Renal pelvis (tissue), 1 donor: ENCODE measurements at regions not wholly inside any gene's neighbourhood (a gene's known extent, or its start where the extent isn't known, plus 50 kb on each side); places are given as distances from the start of the nearest gene placed in this dataset.
A peak's percentile ranks its signal among the peaks of the same experiment; 100 is the strongest.

Experiments used
- DNase-seq: peaks from one replicate; pipeline ENCODE4 v3.0.0-alpha.2; 2013

DNA sequence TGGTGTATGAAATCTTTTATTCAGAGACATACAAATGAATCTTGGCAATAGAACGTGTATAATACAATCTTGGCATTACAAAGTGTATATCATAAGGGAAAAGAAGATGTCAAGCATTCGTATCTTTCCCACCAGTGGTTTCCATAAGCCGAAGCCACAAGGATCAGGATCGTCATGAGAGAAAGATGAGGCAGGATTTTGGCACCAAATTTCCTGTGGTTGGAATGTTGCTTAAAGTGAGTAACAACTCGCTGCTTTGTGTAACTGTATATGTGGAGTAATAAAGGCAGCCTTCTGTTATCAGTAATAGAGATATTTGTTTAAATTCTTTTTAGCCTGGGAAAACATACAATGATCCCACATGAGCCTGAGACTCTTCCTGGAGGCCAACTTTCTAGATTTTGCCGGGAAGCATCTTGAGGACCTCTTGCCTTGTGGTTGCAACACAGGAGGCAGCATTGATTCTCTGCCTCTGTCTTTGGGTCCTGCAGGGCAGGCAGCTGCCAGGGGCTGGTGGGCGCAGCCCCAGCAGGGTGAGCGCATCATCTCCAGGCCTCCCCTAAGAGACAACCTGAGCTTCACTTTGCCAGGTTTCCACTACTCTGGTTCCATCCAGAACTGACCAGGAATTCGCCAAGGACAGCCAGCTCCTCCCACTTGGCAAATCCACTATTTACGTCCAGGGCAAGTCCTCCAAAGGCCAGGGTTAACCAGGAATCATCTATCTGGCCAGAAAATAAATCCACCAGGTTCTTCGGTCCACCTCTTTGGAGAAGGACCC, 230.9 kb upstream of the SULF2 start:
- no peak for DNase-seq

DNA sequence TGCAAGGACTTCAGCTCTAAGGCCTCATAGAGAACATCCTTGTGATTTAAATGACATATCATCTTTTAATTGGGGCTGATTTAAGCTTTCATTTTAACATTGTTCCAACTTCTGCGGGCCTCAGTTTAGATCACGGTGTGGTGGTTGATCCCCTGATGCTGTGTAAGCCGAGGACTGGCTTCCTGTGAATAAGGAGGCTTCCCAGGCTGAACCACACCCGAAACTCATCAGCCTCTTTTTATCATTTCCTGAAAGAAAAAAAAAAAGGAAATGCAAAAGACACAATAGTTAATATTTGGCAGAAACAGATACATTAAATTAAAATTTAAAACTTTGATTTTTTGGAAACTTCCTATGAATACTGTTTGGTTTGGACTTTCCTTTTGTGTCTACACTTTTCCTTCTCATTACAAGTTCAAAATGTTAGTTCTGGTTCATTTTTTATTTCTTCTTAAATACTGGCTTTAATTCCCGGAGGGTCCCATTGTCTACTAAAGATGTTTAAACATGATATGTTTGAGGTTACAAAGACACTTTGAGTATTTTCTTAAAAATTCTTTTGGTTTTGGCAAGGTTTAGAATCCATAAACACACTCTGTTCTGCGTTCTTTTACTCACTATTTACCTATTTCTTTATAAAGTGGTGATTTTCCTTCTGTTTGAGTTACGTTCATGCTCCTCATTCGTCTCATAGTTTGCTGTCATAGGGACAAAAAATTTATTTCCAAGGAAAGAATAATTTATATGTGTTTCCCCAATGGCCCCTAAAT, 230.0 kb upstream of the SULF2 start:
- DNase-seq, result no peak

DNA sequence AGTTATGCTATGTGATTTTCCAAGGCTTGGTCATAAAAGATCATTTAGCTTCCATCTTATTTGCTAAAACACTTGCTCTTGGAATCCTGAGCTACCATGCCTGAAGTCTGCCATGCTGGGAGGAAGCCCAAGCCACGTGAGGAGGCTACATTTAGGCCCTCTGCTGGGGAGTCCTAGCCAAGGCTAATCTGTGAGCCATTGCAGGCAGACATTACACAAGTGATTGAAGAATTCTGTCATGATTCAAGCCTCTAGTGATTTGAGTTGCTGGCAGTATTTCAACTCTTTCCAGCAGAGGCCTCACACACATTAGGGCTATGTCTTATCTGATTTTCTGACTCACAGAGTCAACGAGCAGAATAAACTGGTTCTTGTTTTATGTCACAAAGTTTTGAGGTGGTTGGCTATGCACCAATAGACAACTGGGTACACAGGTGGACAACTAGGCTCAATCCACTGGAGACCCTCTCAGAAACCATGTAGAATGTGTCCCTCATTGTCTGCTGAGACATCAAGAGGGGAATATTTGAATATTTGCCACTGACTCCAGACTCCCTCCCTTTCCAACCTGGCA, 227.2 kb upstream of the SULF2 start:
- DNase-seq, result no peak

DNA sequence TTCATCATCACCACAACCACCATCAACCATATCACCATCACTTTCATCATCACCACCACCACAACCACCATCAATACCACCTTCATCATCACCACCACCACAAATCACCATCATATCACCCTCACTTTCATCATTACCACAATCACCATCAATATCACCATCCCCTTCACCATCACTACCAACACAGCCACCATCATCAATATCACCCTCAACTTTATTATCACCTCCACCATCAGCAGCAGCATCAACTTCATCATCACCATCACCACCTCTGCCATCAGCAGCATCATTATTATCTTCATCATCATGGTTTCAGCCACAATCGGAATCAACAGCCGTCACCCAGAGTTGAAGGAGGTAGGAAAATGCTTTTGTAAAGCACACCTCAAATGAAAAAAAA, 225.7 kb upstream of the SULF2 start:
- DNase-seq, result no peak

DNA sequence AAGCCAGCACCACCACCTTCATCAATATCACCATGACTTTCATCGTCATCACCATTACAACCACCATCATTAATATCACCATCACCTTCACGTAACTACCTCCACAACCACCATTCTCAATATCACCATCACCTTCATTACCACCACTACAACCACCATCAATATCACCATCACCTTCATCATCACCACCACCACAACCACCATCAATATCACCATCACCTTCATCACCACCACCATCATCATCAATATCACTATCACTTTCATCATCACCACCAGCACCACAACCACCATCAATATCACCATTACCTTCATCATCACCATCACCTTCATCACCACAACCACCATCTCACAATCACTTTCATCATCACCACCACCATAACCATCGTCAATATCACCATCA, 225.3 kb upstream of the SULF2 start:
- no peak for DNase-seq

DNA sequence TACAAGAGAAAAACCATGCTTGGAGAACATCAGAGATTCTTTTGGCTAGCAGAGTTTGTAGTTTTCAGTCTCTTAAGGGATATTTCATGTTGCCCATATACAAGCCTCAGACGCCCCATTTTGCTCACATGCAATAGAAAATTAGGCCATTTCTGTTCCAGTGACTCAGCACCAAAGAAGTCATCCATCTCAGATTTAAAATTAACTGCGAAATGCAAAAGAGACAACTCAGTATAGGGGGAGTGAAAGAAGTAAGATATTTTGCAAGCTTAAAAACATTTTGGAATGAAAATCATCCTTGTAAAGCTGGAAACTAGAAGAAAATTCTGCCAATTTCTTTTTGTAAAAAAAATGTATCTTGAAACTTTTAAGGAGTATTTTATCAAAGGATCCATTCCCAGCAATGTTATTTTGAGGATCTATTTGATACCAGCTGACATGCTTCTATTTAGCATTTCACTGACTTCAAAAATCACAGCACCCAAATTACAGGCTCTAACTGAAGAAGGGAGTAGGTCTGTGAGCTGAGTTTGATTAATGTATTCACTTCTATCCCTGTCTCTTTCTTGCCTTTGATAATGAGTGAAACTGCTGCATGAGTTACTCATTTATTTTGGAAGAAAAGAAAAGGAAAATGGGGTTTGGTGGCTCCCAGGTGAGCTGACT, 223.7 kb upstream of the SULF2 start:
- DNase-seq, result no peak

DNA sequence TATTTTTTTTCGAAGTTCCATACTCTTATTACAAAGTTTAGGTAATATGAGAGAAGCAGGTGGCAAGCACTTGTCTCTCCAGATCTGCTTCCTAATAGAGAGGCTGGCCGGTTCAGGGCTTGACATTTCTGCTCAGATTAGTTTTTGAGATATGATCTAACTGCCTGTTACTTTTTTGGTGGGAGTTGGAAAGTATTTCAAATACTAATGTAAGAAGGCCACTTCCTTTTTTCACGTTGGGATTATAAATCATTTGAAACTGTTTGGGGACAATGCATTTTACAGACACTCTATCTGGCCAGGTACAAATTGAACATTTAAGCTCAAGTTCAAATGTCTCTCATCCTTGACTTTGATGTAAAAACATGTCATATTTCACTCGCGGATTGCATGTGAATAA, 222.1 kb upstream of the SULF2 start:
- no peak for DNase-seq

DNA sequence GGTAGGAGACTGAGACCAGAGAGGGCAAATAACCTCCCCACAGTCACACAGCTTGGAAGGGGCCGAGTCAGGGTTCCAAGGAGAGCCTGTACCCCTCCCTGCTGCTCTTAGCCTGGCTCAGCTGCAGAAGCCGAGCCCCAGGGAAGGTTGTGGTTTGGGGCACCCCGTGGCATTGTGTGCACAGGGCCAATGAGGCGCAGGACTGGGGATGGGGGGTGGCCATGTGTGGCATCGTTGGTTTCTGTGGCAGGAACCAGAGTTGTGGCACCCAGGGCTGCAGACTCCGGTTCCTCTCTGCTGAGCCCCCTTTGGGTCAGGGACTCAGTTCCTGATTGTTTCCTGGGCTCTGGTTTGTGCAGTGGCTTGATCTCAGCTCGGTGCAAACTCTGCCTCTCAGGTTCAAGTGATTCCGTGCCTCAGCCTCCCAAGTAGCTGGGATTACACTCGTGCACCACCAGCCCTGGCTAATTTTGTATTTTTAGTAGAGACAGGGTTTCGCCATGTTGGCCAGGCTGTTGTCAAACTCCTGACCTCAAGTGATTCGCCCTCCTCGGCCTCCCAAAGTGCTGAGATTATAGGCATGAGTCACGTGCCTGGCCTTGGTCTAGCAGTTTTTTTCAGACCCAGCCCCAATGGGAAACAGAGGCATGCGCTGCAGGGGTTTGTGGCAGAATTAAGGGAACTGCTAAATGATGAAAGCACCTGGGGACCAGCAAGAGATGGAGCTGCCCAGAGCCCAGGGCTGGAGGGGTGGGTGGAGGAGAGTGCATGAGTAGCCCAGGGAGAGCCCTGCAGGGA, 221.0 kb upstream of the SULF2 start:
- no peak for DNase-seq

DNA sequence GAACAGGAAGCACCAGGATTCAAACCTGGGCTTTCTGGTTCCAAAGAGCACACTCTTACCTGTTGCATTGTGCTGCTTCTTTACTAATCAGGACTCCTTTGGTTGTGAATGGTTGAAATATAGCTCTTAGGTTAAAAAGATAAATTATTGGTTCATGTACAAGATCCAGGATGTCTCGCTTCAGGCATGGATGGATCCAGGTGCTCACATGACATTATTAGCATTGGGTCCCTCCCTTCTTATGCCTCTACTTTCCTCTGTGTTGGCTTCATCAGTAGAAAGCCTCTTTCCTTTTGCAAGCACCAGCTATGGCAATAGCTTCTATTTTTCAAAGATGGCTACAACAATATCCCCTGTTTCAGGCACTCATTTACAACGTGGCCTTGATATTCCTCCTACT, 217.7 kb upstream of the SULF2 start:
- DNase-seq, result no peak

DNA sequence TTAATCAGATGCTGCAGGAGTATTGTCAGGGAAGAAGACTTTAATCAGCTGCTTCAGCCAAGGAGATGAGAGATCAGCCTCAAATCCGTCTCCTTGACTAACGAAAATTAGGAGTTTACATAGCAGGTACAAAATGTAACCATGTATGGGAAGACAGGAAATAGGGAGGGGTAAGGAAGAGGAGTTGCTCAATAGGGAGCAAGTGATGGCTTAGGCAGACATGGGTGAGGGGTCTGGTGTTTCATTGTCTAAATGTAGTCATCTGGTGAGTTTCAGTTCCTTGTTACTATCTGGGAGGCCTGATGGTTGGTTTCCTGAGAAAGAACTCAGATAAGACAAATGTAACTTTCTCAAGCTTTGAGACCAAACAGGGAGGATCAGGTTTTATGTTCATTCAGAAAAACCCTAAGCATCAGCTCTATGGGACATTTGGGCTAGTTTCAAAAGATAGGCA, 217.3 kb upstream of the SULF2 start:
- no peak for DNase-seq

DNA sequence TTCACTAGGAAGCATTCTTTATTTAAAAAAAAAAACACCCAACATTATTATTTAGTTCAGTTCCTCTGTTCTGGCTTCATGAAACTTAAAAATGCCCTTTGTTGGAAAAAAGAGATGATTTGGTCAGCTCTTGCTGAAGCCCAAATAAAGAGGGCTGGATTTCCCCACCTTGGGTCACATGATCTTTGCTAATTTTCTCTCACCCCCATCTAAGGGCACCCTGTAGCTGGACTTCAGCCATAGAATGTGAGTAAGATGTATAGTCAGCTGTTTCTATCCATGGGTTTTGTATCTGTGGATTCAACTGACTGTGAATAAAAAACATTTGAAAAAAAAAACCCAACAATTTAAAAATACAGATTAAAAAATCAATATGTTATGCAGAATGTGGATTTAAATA, 213.9 kb upstream of the SULF2 start:
- no peak for DNase-seq

DNA sequence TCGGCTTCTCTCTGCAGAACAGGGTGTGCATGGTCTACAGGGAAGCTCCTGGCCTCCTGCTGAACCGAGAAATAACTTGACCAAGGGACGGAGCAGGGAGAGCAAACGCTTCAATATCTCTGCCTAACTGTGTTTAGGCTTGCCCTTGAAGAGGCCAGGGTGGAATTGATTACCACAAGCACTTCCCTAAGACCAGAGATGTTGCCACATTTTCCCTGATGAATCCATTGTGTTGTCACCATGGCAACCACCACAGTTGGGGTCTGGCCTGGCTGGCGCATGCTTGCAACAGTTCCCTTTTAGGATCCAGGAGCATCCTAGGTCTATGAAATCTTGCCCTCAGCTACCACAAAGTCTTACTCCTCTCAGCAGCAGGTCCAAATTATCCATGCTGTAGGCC, 213.5 kb upstream of the SULF2 start:
- DNase-seq, result no peak

DNA sequence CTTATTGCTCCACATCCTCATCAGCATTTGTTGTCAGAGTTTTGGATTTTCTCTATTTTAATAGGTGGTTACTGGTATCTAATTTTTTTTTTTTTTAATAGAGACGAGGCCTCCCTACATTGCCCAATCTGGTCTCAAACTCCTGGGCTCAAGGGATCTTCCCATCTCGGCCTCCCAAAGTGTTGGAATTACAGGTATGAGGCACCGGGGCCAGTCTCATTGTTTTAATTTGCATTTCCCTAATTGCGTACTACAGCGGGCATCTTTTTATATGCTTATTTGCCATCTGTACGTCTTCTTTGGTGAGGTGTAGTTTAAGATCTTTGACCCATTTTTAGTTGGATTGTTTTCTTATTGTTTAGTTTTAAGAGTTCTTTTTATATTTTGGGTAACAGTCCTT, 210.4 kb upstream of the SULF2 start:
- DNase-seq, result no peak

DNA sequence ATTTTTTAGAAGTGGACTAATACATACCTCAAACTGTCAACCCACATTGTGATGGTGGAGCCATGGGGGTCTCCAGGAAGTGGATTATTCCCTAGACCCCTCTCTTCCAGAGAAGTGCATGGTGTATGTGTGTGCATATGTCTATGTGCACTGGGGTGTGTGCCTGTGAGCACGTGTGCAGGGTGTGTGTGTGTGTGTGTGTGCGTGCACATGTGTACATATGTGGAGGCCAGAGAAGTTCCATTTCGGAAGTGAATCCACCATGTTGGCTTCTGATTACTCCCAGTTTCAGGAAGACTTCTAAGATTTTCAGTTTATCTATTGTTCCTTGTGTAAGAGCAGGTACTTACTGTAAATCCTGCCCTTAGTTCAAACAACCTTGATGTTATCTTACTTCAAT, 208.5 kb upstream of the SULF2 start:
- no peak for DNase-seq

DNA sequence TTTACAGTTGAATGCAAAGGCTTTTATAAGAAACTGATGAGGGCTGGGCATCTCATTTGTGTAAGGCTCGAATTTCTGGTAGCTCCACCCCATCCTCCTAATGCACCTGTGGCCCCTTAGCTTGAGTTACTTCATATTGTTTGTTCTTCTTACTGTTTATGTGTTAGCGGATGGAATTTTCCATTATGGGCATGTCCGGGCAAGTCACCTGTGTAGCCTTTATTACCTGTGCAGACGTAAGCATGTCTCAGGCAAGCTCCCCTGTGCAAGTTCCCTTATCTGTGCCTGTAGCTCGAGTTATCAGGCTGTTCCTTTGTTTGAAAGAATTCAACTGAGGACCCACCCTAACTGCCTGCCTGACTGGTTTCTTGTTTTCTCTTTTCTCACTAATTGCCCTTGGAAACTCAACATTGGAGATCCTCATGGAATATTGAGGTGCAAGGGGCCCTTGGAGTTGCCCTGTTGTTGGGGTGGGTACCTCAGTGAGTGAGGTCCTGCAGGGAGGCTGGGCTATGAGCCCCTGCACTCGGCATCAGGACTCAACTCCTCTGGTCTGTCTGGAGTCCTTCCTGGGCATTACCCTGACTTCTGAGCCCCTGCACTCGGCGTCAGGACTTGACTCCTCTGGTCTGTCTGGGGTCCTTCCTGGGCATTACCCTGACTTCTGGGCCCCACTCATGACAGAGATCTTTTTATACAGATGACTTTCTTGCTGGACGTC, 207.9 kb upstream of the SULF2 start:
- DNase-seq, result no peak

DNA sequence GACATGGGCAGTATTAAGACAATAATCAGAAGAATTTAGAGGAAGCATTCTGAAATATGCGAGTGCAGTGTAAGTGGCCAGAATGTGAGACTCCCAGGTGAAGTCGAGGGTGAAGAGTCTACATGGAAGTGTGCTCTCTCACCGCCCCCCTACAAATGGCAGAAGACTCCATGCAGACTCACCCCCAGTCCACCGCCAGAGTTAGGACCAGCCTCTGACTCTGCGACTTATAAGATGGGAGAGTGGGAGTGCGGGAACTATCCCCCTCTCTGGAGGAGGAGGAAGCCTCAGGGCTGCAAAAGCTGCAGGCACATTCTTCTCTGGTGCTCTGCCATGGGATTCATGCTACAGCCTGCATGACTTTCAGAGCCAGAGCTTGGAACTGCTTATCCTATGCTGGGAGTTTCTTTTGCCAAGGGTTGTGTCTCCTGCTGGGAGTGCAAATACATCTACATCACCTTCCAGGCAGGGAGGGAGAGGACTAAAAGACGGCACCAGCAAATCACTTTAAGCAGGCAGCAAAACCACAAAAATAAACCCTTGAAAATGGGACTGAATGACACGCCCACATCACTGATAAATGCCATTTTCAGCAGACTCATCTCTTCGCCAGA, 206.7 kb upstream of the SULF2 start:
- DNase-seq, result no peak

DNA sequence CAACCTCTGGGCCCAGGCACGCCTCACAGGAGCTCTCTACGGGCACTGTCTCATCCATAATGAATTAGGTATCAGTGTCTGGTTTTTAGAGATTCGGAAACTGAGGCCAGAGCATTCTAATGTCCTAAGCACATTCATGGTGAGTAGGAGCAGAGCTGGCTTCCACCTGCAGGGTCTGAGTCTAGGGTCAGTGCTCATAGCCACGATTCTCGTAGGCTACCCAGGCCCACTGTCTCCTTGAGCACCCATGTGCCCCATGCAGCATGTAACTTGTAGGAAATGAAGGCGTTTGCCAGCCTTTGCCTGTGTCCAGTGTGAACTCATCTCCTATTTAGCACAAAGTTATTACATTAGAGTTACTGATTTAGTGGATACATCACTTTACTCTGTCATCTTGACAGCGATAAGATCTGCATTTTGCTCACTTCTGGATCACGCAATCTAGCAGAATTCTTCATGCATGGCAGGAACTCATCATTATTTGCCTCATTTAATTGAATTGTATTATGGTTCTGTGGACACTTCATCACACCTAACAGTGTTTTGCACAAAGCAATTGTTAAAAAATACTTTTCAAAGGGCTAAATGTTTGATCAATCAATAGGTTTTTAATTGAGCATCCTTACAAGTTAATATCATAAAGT, 205.3 kb upstream of the SULF2 start:
- no peak for DNase-seq

DNA sequence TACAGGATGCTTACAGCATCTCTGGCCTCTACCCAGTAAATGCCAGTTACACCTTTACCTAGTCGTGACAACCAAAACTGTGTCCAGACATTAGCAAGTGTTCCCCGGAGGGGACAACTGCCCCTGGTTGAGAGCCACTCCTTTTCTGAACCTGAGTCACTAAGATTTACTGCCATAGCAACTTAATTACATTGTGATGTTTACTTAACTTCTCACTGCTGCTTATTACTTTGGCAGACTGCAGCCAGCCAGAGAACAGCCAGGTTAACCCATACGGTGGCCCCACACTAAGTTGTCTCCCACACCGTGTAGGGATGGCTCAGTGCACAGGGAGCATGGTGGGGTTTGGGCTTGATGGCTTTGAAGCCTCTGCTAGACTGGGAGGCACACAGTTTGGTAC, 204.7 kb upstream of the SULF2 start:
- DNase-seq, result peak; percentile 79

DNA sequence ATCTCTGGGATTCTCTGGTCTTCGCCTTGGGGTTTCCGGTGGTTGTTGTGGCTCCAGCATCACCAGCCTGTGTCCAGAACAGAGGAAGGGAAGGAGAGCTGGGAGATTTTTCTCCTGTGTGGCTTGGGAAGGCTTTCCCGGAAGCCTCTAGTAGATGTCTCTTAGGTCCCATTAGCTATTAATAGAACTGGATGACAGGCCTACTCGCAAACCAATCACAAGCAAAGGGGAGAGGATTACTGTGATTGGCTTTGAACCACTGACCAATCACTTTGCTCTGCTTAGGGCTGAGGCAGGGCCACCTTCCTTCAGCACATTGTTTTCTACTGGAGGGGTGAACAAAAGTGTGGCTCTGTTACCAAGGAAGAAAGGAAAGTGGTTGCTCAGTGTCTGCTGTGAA, 203.4 kb upstream of the SULF2 start:
- no peak for DNase-seq
